ENCODE measurements at regions not wholly inside any gene's neighbourhood (a gene's known extent, or its start where the extent isn't known, plus 50 kb on each side); places are given as distances from the start of the nearest gene placed in this dataset.

DNA sequence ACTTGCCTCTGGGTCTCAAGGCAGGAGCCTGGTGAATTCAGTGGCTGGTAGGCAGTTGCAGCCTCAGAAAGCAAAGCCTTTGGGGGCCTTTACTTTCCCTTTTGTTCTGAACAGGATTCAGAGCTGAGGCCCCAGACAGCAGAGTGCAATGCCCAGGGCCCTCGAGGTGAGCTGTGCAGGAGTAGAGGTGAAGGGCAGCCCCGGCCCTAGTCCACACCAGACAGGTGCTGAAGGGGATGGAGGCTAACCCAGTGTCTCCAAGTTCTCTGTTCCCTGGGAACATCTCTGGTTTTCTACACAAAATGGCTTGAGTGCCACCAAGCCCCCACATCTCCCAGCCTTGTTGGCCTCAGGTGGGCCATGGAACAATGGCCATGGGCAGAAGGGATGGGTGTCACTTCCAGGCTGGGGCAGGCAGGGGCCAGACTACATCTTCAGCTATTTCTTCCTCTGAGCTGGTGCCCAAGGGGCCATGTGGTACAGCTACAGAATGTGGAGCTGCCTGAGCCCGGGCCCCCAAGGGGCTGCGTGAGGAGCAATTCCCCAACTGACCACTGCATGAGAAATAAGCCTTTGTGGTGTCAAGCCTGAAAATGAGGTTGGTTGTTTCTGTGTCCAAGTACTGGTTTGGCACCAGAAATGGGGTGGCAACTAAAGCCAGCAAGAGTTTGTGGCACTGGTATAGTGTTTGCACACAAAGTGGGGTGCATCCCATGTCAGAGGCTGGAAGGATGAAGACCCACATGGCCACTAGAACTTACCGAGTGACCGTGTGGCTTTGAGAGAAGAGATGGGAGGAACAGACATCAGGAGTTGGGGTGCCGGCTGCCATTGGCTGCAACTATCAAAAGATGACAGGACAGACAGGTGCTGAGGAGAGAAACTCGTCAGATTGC lies 57.8 kb downstream of the BARX1 start:
- no peak for TF ChIP-seq CTCF (IDR thresholded peaks at IDR 0.05)
- no peak for TF ChIP-seq POLR2A (IDR thresholded peaks at IDR 0.05)

Data from thyroid gland (tissue), 4 donors.